GM23248 (cell line): ENCODE measurements at regions not wholly inside any gene's neighbourhood (a gene's known extent, or its start where the extent isn't known, plus 50 kb on each side); places are given as distances from the start of the nearest gene placed in this dataset.

Experiments
- DNase-seq: peaks from one replicate; pipeline ENCODE4 v3.0.0-alpha.2; 2015
- H2AFZ ChIP-seq: fragments of 200-600 bp; sonication (generic); 2 replicates; pipeline ENCODE4 v1.6.1; 2016; ENCODE audit warnings: antibody characterized with exemption
- H3F3A ChIP-seq: fragments of 200-600 bp; sonication (generic); 2 replicates; pipeline ENCODE4 v1.6.1; 2016; ENCODE audit warnings: mild to moderate bottlenecking, antibody characterized with exemption, mixed run types; ENCODE audit not compliant: insufficient read depth
- H3K27ac ChIP-seq: fragments of 200-600 bp; sonication (generic); 2 replicates; pipeline ENCODE4 v1.5.1; 2016; ENCODE audit warnings: mild to moderate bottlenecking
- H3K27me3 ChIP-seq: fragments of 200-600 bp; sonication (generic); replicated peaks from 2 replicates; pipeline ENCODE4 v1.6.1; 2016; ENCODE audit warnings: mild to moderate bottlenecking; ENCODE audit not compliant: insufficient read depth
- H3K36me3 ChIP-seq: fragments of 200-600 bp; sonication (generic); 2 replicates; pipeline ENCODE4 v1.6.1; 2016; ENCODE audit warnings: low read depth, mild to moderate bottlenecking
- H3K4me1 ChIP-seq: fragments of 200-600 bp; sonication (generic); 2 replicates; pipeline ENCODE4 v1.6.1; 2016; ENCODE audit warnings: mild to moderate bottlenecking; ENCODE audit not compliant: insufficient read depth
- H3K4me2 ChIP-seq: fragments of 200-600 bp; sonication (generic); one replicate; pipeline ENCODE4 v1.6.1; 2016; ENCODE audit warnings: mild to moderate bottlenecking; ENCODE audit not compliant: unreplicated experiment
- H3K4me3 ChIP-seq: fragments of 200-600 bp; sonication (generic); 2 replicates; pipeline ENCODE4 v1.5.1; 2016; ENCODE audit warnings: mild to moderate bottlenecking
- H3K79me2 ChIP-seq: fragments of 200-600 bp; sonication (generic); 2 replicates; pipeline ENCODE4 v1.6.1; 2016; ENCODE audit warnings: mild to moderate bottlenecking; ENCODE audit not compliant: insufficient read depth
- H3K9ac ChIP-seq: fragments of 200-600 bp; sonication (generic); 2 replicates; pipeline ENCODE4 v1.6.1; 2016; ENCODE audit warnings: mild to moderate bottlenecking
- H3K9me2 ChIP-seq: fragments of 200-600 bp; sonication (generic); 2 replicates; pipeline ENCODE4 v1.6.1; 2016; ENCODE audit warnings: mixed run types, mild to moderate bottlenecking, moderate library complexity; ENCODE audit not compliant: insufficient read depth
- H3K9me3 ChIP-seq: fragments of 200-600 bp; sonication (generic); one replicate; pipeline ENCODE4 v1.6.1; 2017; ENCODE audit warnings: low read depth
- H4K20me1 ChIP-seq: fragments of 200-600 bp; sonication (generic); 2 replicates; pipeline ENCODE4 v1.6.0; 2016; ENCODE audit not compliant: insufficient read depth
- EZH2 ChIP-seq: fragments of 200-600 bp; sonication (generic); IDR thresholded peaks from 2 replicates; pipeline ENCODE4 v1.6.1; 2018; ENCODE audit warnings: antibody characterized with exemption, mild to moderate bottlenecking; ENCODE audit not compliant: insufficient read depth, poor library complexity, severe bottlenecking
- EZH2phosphoT487 ChIP-seq: fragments of 200-600 bp; sonication (generic); IDR thresholded peaks from 2 replicates; pipeline ENCODE4 v1.6.1; 2018; ENCODE audit warnings: antibody characterized with exemption, moderate library complexity, mild to moderate bottlenecking, low read depth; ENCODE audit not compliant: insufficient read depth
- WGBS, 2 experiments: methylation state at CpG; one replicate each; pipeline ENCODE4 v1.1.6; 2015 to 2017; ENCODE audit warnings: low lambda C conversion rate in 2 of 2, low coverage in 1 of 2; ENCODE audit errors: missing lambda C conversion rate in 2 of 2; 5-methylcytosine and 5-hydroxymethylcytosine counted together
- in situ Hi-C: fragments of 300-500 bp; cut with MboI; formaldehyde crosslinking; loops from 2 replicates; pipeline ENCODE4 v1.15.0; 2020

DNA sequence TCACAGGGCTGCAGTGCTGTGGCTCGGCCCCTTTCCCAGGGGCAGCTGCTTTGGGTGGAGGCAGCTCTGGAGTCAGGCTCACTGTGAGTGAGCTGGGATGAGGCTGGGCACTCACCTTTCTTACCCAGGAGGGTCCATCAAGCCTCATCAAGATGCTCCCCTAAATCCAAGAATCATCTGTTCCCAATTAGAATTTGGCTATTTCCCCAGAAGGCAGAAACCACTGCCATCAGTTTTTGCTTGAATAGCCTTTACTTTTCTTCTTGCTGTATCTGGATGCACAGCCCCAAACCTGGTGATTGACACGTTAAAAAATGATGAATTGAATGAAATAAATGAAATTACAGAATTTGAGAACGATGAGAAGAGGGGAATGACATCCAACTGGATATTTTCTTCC lies 74.3 kb upstream of the LYZL1 start:
- H3K4me2 ChIP-seq = no peak overlapping the region
- 2 to 4% methylated on average over 3 of the region's 3 CpGs for WGBS, 2 experiments
- H2AFZ ChIP-seq = no peak overlapping the region
- no peaks in the 10 kb centered on the region for H3K9me3 ChIP-seq
- no peaks in the 10 kb centered on the region for H3F3A ChIP-seq
- no peaks in the 10 kb centered on the region for H3K36me3 ChIP-seq
- no peak overlapping the region for H3K9ac ChIP-seq
- TF ChIP-seq EZH2 (no peak), EZH2phosphoT487 (no peak)
- DNase-seq = no peak
- no peaks in the 10 kb centered on the region for H3K9me2 ChIP-seq
- no peaks in the 10 kb centered on the region for H3K4me1 ChIP-seq
- H3K79me2 ChIP-seq = no peaks in the 10 kb centered on the region
- H4K20me1 ChIP-seq = no peaks in the 10 kb centered on the region
- no peak overlapping the region for H3K27ac ChIP-seq
- no peak overlapping the region for H3K4me3 ChIP-seq
- H3K27me3 ChIP-seq = peaks cover 13% of the 10 kb centered on the region
- in situ Hi-C loops = no loop called here

DNA sequence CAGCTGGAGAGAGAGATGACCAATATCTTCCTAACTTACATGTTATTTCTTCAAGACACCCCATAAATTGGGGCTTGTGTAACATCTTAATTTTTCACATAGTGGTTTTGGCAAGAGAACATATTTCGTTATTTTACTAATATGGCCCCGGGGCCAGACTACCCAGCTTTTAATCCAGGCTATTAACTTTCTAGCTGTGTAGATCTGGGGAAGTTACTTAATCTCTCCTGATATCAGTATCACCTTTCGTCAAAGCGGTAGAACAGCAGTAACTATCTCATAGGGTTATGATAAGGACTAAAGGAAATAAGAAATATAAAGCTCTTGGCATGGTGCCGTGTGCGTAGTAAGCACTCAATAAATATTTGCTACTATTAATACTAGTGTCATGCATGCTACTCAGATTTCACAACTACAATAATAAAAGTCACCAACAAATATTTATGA lies 71.6 kb upstream of the LYZL1 start:
- no peak for DNase-seq
- no peaks in the 10 kb centered on the region for H3K36me3 ChIP-seq
- H3K9ac ChIP-seq = no peak overlapping the region
- no peak overlapping the region for H3K4me3 ChIP-seq
- H4K20me1 ChIP-seq = no peaks in the 10 kb centered on the region
- H3K9me3 ChIP-seq = no peaks in the 10 kb centered on the region
- H3K27ac ChIP-seq = no peak overlapping the region
- TF ChIP-seq EZH2phosphoT487 (no peak), EZH2 (no peak)
- H3K4me1 ChIP-seq = no peaks in the 10 kb centered on the region
- no peaks in the 10 kb centered on the region for H3K79me2 ChIP-seq
- H3F3A ChIP-seq = no peaks in the 10 kb centered on the region
- H2AFZ ChIP-seq = no peak overlapping the region
- WGBS, 2 experiments = 32 to 39% methylated on average over 6 of the region's 6 CpGs
- no peak overlapping the region for H3K4me2 ChIP-seq
- in situ Hi-C loops = no loop called here
- no peaks in the 10 kb centered on the region for H3K9me2 ChIP-seq
- peaks cover 30% of the 10 kb centered on the region for H3K27me3 ChIP-seq

DNA sequence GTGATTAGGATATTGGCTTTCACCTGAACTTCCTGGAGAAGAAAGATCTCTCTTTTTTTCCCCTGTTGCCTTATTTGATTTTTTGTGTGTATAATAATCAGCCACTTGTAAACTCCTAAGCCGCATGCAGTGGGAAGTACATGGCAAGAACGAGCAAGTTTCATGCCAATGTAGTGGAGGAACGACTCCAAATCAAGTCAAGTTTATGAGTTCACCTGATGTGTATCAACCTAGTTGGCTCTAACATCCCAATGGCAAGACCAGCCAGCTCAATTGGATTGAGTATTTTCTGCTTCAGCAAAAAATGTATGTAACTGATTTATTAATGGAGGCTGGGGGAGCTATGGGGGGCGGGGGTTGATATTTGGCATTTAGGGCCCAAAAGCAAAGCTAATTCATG lies 65.5 kb upstream of the LYZL1 start:
- H3K27me3 ChIP-seq = peaks cover 22% of the 10 kb centered on the region
- WGBS, 2 experiments = 17 to 18% methylated on average over 4 of the region's 4 CpGs
- in situ Hi-C loops = no loop called here

DNA sequence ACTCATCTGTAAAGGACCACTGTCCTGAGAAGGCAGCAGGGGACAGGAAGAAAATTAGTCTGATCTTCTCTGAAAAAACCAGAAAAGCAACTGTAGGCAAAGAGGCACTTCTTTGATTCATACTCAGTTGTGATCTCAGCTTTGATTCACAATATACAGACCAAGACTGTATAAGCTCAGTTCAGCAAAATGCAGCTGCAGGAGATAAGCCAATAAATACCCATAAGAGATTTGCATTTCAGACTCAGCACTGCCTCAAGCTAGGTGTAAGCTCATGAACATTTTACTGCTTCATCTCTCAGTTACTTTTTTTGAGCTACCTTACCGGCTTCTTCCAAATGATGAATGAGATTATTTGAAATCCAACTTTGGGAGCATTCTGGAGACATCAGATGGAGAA lies 64.2 kb upstream of the LYZL1 start:
- H3K9ac ChIP-seq = no peak overlapping the region
- TF ChIP-seq EZH2phosphoT487 (no peak), EZH2 (no peak)
- no peaks in the 10 kb centered on the region for H3K4me1 ChIP-seq
- no peak overlapping the region for H3K4me3 ChIP-seq
- no peaks in the 10 kb centered on the region for H3K9me2 ChIP-seq
- no peak for DNase-seq
- WGBS, 2 experiments = 13 to 38% methylated on average over 1 of the region's 1 CpG
- H2AFZ ChIP-seq = no peak overlapping the region
- H3K27me3 ChIP-seq = peaks cover 24% of the 10 kb centered on the region
- H3K79me2 ChIP-seq = no peaks in the 10 kb centered on the region
- no peaks in the 10 kb centered on the region for H3F3A ChIP-seq
- H3K9me3 ChIP-seq = no peaks in the 10 kb centered on the region
- H4K20me1 ChIP-seq = no peaks in the 10 kb centered on the region
- H3K27ac ChIP-seq = no peak overlapping the region
- H3K36me3 ChIP-seq = no peaks in the 10 kb centered on the region
- no peak overlapping the region for H3K4me2 ChIP-seq
- in situ Hi-C loops = no loop called here

More for the DNA sequence above, 65.5 kb upstream of the LYZL1 start:
- TF ChIP-seq EZH2 (no peak), EZH2phosphoT487 (no peak)
- H4K20me1 ChIP-seq = no peaks in the 10 kb centered on the region
- H3K79me2 ChIP-seq = no peaks in the 10 kb centered on the region
- no peak overlapping the region for H2AFZ ChIP-seq
- no peak for DNase-seq
- no peaks in the 10 kb centered on the region for H3K36me3 ChIP-seq
- H3K9me2 ChIP-seq = no peaks in the 10 kb centered on the region
- no peak overlapping the region for H3K4me3 ChIP-seq
- H3K27ac ChIP-seq = no peak overlapping the region
- H3K4me1 ChIP-seq = no peaks in the 10 kb centered on the region
- no peak overlapping the region for H3K9ac ChIP-seq
- H3F3A ChIP-seq = no peaks in the 10 kb centered on the region
- no peak overlapping the region for H3K4me2 ChIP-seq
- H3K9me3 ChIP-seq = no peaks in the 10 kb centered on the region

DNA sequence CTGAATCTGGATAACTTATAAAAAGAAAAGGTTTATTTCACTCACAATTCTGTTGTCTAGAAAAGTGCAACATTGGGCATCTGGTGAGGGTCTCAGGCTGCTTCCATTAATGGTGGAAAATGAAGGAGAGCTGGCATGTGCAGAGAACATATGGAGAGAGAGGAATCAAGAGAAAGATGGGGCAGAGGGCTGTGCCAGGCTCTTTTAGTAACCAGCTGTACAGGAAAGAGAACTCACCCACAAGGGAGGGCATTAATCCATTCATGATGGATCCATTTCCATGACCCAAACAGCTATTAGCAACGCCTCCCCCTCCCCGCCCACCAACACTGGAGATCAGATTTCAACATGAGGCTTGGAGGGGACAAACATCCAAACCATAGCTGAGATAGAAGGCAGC lies 61.7 kb upstream of the LYZL1 start:
- Histone ChIP-seq H3K9ac (no peak overlapping the region), H3F3A (no peaks in the 10 kb centered on the region), H3K79me2 (no peaks in the 10 kb centered on the region), H3K4me1 (no peaks in the 10 kb centered on the region), H3K4me3 (no peak overlapping the region), H3K9me3 (no peaks in the 10 kb centered on the region), H3K36me3 (no peaks in the 10 kb centered on the region), H3K4me2 (no peak overlapping the region), H4K20me1 (no peaks in the 10 kb centered on the region), H3K9me2 (no peaks in the 10 kb centered on the region), H3K27me3 (peaks cover 16% of the 10 kb centered on the region), H2AFZ (no peak overlapping the region), H3K27ac (no peak overlapping the region)
- 0 to 3% methylated on average over 2 of the region's 2 CpGs for WGBS, 2 experiments
- no peak for DNase-seq
- in situ Hi-C loops = no loop called here
- TF ChIP-seq EZH2 (no peak), EZH2phosphoT487 (no peak)
